HUDEP-2 (cell line): ENCODE measurements at regions not wholly inside any gene's neighbourhood (a gene's known extent, or its start where the extent isn't known, plus 50 kb on each side); places are given as distances from the start of the nearest gene placed in this dataset.
"Not testable (repeated sequence)": the region's sequence is repeated elsewhere in the genome, so short reads cannot be mapped to it uniquely, and the experiment has no call there.

Source experiments
- DNase-seq, 76 experiments: peaks; one replicate each; lab custom pipeline; 2025; ENCODE audit not compliant: unreplicated experiment in 76 of 76; lab: John Stamatoyannopoulos, UW

- DNase-seq: no peak
Observed at GRCh38 chr10:109426987-109427386, 496.3 kb downstream of the XPNPEP1 start.

- DNase-seq: no peak
Observed at GRCh38 chr10:109418795-109419194, 504.5 kb downstream of the XPNPEP1 start.

GRCh38 chr10:109417803-109418202 lies 505.5 kb downstream of the XPNPEP1 start:
- DNase-seq: no peak

GRCh38 chr10:109412353-109412752 lies 511.0 kb downstream of the XPNPEP1 start:
- DNase-seq: no peak

GRCh38 chr10:109411917-109412316 lies 511.4 kb downstream of the XPNPEP1 start:
- no peak for DNase-seq

- no peak for DNase-seq
Observed at GRCh38 chr10:109405338-109405737, 518.0 kb downstream of the XPNPEP1 start.

GRCh38 chr10:109403551-109403950 lies 519.8 kb downstream of the XPNPEP1 start:
- DNase-seq: no peak

GRCh38 chr10:109393425-109393824 lies 529.9 kb downstream of the XPNPEP1 start:
- DNase-seq: no peak

- DNase-seq: no peak
Observed at GRCh38 chr10:109386921-109387320, 536.4 kb downstream of the XPNPEP1 start.

- no peak for DNase-seq
Observed at GRCh38 chr10:109386101-109386500, 537.2 kb downstream of the XPNPEP1 start.

- DNase-seq: no peak
Observed at GRCh38 chr10:109379186-109379585, 544.1 kb downstream of the XPNPEP1 start.

GRCh38 chr10:109374215-109374614 lies 549.1 kb downstream of the XPNPEP1 start:
- DNase-seq: no peak

GRCh38 chr10:109359316-109359715 lies 564.0 kb downstream of the XPNPEP1 start:
- DNase-seq: no peak

GRCh38 chr10:109358325-109358724 lies 565.0 kb downstream of the XPNPEP1 start:
- DNase-seq: no peak

- no peak for DNase-seq
Observed at GRCh38 chr10:109348324-109348723, 575.0 kb downstream of the XPNPEP1 start.

GRCh38 chr10:109343293-109343692 lies 580.0 kb downstream of the XPNPEP1 start:
- no peak for DNase-seq

- no peak for DNase-seq
Observed at GRCh38 chr10:109341986-109342385, 581.3 kb downstream of the XPNPEP1 start.

GRCh38 chr10:109328001-109328400 lies 595.3 kb downstream of the XPNPEP1 start:
- DNase-seq: no peak

GRCh38 chr10:109327266-109327665 lies 596.0 kb downstream of the XPNPEP1 start:
- DNase-seq: no peak

GRCh38 chr10:109324721-109325120 lies 598.6 kb downstream of the XPNPEP1 start:
- DNase-seq: no peak

GRCh38 chr10:109317746-109318366 lies 605.5 kb downstream of the XPNPEP1 start:
- DNase-seq: no peak

- not testable (repeated sequence) for DNase-seq
Observed at GRCh38 chr10:109314016-109314415, 609.3 kb downstream of the XPNPEP1 start.

- not testable (repeated sequence) for DNase-seq
Observed at GRCh38 chr10:109312555-109312954, 610.8 kb downstream of the XPNPEP1 start.
